ENCODE measurements at regions not wholly inside any gene's neighbourhood (a gene's known extent, or its start where the extent isn't known, plus 50 kb on each side); places are given as distances from the start of the nearest gene placed in this dataset.

- Histone ChIP-seq H3K4me3 (ENCODE audit: low read depth, low read length, poor library complexity, severe bottlenecking) (no peak overlapping the region), H3K4me1 (ENCODE audit: insufficient read depth, low read length, poor library complexity, severe bottlenecking) (no peaks in the 10 kb centered on the region), H3K27me3 (replicated peaks; ENCODE audit: insufficient read depth, low read depth, low read length, poor library complexity) (no peaks in the 10 kb centered on the region), H3K36me3 (ENCODE audit: insufficient read depth, low read length, poor library complexity, severe bottlenecking) (no peaks in the 10 kb centered on the region), H3K27ac (ENCODE audit: low read depth, low read length, poor library complexity, severe bottlenecking) (no peak overlapping the region), H3K9me3 (ENCODE audit: low read depth, low read length, poor library complexity, severe bottlenecking) (no peaks in the 10 kb centered on the region)
- intact Hi-C loops (cut with micrococcal nuclease; ENCODE audit: unreplicated experiment), result no loop called here
- DNase-seq (ENCODE audit: low spot score), result no peak
- ChIA-PET POLR2A (ENCODE audit: low non-redundant PET) (no interaction called here), CTCF (no interaction called here)
- BruUV-seq (replicated peaks), result no TSS peak
- TF ChIP-seq CTCF (conservative IDR thresholded peaks at IDR 0.05; ENCODE audit: low read depth, low read length) (no peak), EZH2 (IDR thresholded peaks at IDR 0.05; ENCODE audit: borderline replicate concordance, low read depth, low read length, poor library complexity, severe bottlenecking) (no peak)
Observed at GRCh38 chr1:81569761-81570160, 231.0 kb upstream of the ADGRL2 start.

GRCh38 chr1:81563632-81564031 lies 237.1 kb upstream of the ADGRL2 start:
- H3K4me1 ChIP-seq (ENCODE audit: insufficient read depth, low read length, poor library complexity, severe bottlenecking), result peaks cover 5% of the 10 kb centered on the region
- no peaks in the 10 kb centered on the region for H3K27me3 ChIP-seq (replicated peaks; ENCODE audit: insufficient read depth, low read depth, low read length, poor library complexity)
- no peaks in the 10 kb centered on the region for H3K9me3 ChIP-seq (ENCODE audit: low read depth, low read length, poor library complexity, severe bottlenecking)
- intact Hi-C loops (cut with micrococcal nuclease; ENCODE audit: unreplicated experiment), result no loop called here
- no peak for DNase-seq (ENCODE audit: low spot score)
- H3K36me3 ChIP-seq (ENCODE audit: insufficient read depth, low read length, poor library complexity, severe bottlenecking), result no peaks in the 10 kb centered on the region
- no TSS peak for BruUV-seq (replicated peaks)
- H3K27ac ChIP-seq (ENCODE audit: low read depth, low read length, poor library complexity, severe bottlenecking), result no peak overlapping the region
- POLR2A ChIA-PET (ENCODE audit: low non-redundant PET), result no interaction called here
- CTCF ChIA-PET, result no interaction called here
- TF ChIP-seq EZH2 (IDR thresholded peaks at IDR 0.05; ENCODE audit: borderline replicate concordance, low read depth, low read length, poor library complexity, severe bottlenecking), result no peak
- no peak for TF ChIP-seq CTCF (conservative IDR thresholded peaks at IDR 0.05; ENCODE audit: low read depth, low read length)
- no peak overlapping the region for H3K4me3 ChIP-seq (ENCODE audit: low read depth, low read length, poor library complexity, severe bottlenecking)

GRCh38 chr1:81562934-81563333 lies 237.8 kb upstream of the ADGRL2 start:
- no TSS peak for BruUV-seq (replicated peaks)
- no peaks in the 10 kb centered on the region for H3K9me3 ChIP-seq (ENCODE audit: low read depth, low read length, poor library complexity, severe bottlenecking)
- TF ChIP-seq EZH2 (IDR thresholded peaks at IDR 0.05; ENCODE audit: borderline replicate concordance, low read depth, low read length, poor library complexity, severe bottlenecking), result no peak
- TF ChIP-seq CTCF (conservative IDR thresholded peaks at IDR 0.05; ENCODE audit: low read depth, low read length), result no peak
- no peak overlapping the region for H3K27ac ChIP-seq (ENCODE audit: low read depth, low read length, poor library complexity, severe bottlenecking)
- no peaks in the 10 kb centered on the region for H3K36me3 ChIP-seq (ENCODE audit: insufficient read depth, low read length, poor library complexity, severe bottlenecking)
- no peak overlapping the region for H3K4me3 ChIP-seq (ENCODE audit: low read depth, low read length, poor library complexity, severe bottlenecking)
- CTCF ChIA-PET, result no interaction called here
- POLR2A ChIA-PET (ENCODE audit: low non-redundant PET), result no interaction called here
- H3K27me3 ChIP-seq (replicated peaks; ENCODE audit: insufficient read depth, low read depth, low read length, poor library complexity), result no peaks in the 10 kb centered on the region
- intact Hi-C loops (cut with micrococcal nuclease; ENCODE audit: unreplicated experiment), result no loop called here
- DNase-seq (ENCODE audit: low spot score), result peak; percentile 75
- H3K4me1 ChIP-seq (ENCODE audit: insufficient read depth, low read length, poor library complexity, severe bottlenecking), result peaks cover 5% of the 10 kb centered on the region

Data from A673 (cell line).